ENCODE measurements at regions not wholly inside any gene's neighbourhood (a gene's known extent, or its start where the extent isn't known, plus 50 kb on each side); places are given as distances from the start of the nearest gene placed in this dataset.

DNA sequence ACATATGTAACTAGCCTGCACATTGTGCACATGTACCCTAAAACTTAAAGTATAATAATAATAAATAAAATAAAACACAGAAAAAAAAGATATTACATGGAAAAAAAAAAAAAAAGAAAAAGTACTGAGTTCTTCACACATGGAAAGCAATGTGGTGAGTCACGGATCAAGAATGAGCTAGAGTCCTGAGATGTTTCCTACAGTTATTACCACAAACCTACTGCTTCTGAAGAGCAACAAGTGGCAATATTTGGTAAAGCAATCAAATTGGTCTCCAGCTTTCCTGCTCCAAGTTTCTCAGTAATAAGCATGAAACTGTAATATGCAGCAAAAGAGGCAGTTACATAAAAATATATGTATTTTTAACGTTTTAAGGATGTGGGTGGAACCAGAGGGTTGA lies 223.3 kb upstream of the SALL1 start:
- TF ChIP-seq, protein P1, sequence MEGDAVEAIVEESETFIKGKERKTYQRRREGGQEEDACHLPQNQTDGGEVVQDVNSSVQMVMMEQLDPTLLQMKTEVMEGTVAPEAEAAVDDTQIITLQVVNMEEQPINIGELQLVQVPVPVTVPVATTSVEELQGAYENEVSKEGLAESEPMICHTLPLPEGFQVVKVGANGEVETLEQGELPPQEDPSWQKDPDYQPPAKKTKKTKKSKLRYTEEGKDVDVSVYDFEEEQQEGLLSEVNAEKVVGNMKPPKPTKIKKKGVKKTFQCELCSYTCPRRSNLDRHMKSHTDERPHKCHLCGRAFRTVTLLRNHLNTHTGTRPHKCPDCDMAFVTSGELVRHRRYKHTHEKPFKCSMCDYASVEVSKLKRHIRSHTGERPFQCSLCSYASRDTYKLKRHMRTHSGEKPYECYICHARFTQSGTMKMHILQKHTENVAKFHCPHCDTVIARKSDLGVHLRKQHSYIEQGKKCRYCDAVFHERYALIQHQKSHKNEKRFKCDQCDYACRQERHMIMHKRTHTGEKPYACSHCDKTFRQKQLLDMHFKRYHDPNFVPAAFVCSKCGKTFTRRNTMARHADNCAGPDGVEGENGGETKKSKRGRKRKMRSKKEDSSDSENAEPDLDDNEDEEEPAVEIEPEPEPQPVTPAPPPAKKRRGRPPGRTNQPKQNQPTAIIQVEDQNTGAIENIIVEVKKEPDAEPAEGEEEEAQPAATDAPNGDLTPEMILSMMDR (IDR thresholded peaks at IDR 0.05): no peak
- TF ChIP-seq ZFX (IDR thresholded peaks at IDR 0.05; ENCODE audit: borderline replicate concordance): no peak
